ENCODE measurements at regions not wholly inside any gene's neighbourhood (a gene's known extent, or its start where the extent isn't known, plus 50 kb on each side); places are given as distances from the start of the nearest gene placed in this dataset.

DNA sequence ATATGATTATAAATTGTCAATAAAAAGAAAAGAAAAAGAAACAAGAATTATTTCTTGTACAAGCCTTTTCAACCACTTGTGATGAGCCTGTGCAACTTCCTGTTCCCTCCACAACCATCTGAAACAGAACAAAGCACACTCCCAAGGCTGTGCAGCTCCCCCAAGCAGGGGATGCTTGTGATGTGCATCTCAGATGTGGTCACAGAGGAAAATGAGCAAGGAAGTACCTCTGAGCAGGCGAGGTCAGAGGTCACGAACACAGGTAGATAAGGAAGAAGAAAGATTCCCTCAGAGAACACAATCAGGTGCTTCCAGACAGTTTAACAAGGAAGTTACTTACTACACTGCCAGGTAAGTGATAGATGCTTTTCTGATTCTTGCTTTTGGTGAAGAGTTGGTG is 274.8 kb upstream of the SLC39A10 start:
- peak; percentile 34 for DNase-seq (ENCODE audit: insufficient read length, low spot score, missing footprints)
- no peaks in the 10 kb centered on the region for H3K9me3 ChIP-seq (ENCODE audit: low read depth, low read length)
- no peaks in the 10 kb centered on the region for H3K36me3 ChIP-seq (ENCODE audit: insufficient read depth, low read length)
- no peak overlapping the region for H3K27ac ChIP-seq (ENCODE audit: low read depth, low read length)
- no peak overlapping the region for H3K4me3 ChIP-seq (ENCODE audit: insufficient read depth, low read length)
- no peak overlapping the region for H2AFZ ChIP-seq (ENCODE audit: low read length)
- H4K20me1 ChIP-seq (ENCODE audit: insufficient read depth, low read length), result no peaks in the 10 kb centered on the region
- no peaks in the 10 kb centered on the region for H3K27me3 ChIP-seq (ENCODE audit: insufficient read depth, low read length)
- H3K4me2 ChIP-seq (ENCODE audit: insufficient read depth, low read length), result no peak overlapping the region
- H3K4me1 ChIP-seq (ENCODE audit: insufficient read depth, low read length), result no peaks in the 10 kb centered on the region
- no peaks in the 10 kb centered on the region for H3K79me2 ChIP-seq (ENCODE audit: insufficient read depth, low read length)
- TF ChIP-seq, protein P1, sequence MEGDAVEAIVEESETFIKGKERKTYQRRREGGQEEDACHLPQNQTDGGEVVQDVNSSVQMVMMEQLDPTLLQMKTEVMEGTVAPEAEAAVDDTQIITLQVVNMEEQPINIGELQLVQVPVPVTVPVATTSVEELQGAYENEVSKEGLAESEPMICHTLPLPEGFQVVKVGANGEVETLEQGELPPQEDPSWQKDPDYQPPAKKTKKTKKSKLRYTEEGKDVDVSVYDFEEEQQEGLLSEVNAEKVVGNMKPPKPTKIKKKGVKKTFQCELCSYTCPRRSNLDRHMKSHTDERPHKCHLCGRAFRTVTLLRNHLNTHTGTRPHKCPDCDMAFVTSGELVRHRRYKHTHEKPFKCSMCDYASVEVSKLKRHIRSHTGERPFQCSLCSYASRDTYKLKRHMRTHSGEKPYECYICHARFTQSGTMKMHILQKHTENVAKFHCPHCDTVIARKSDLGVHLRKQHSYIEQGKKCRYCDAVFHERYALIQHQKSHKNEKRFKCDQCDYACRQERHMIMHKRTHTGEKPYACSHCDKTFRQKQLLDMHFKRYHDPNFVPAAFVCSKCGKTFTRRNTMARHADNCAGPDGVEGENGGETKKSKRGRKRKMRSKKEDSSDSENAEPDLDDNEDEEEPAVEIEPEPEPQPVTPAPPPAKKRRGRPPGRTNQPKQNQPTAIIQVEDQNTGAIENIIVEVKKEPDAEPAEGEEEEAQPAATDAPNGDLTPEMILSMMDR (IDR thresholded peaks at IDR 0.05; ENCODE audit: extremely low read depth, low read depth, low read length), result no peak

DNA sequence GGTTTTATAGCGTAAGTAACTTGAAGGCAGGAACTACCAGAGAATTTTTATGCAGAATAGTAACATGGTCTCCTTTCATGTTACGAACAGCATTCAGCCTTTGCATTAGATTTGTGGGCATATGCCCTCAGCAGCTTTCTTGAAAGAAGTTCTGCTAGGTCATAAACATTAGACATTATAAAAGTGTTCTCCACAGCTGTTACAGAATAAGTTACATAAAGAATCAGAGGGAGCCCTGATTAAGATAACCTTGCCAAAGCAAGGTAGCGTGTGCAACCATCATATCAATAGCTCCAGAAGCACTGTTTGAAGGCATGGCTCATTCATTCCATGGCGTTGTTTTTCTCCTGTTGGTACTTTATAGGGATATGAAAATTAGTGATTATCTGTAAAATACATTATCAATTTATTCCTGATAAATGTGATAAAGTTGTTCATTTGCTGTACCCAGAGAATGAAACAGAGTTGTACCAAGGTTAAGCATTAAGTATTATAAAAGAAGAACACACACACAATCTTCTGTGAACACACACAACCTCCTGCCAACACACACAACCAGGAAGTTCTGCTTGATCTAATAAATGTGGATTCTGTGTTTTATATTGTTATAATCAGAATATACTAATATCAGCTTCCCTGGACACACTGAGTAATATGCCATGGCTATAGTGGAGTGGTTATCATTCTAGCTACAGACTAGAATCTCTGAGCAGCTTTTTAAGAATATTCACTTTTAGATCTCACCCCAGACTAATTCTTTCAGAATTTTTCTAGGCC is 286.7 kb upstream of the SLC39A10 start:
- no peak for DNase-seq (ENCODE audit: insufficient read length, low spot score, missing footprints)

DNA sequence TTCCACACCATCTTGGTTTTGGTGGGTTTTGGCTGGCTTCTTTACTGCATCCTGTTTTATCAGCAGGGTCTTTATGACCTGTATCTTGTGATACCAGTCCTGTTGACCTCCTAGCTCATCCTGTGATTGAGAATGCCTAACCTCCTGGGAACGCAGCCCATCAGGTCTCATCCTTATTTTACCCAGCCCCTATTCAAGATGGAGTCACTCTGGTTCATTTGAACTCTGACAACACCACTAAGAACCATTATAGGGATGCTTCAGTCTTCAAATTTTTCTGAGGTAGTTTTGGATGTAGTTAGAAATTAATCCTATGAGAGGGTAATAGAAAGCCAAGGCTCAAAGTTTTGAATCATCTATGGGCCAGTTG is 287.8 kb upstream of the SLC39A10 start:
- Histone ChIP-seq H3K4me1 (ENCODE audit: insufficient read depth, low read length) (peaks cover 4% of the 10 kb centered on the region), H3K9me3 (ENCODE audit: low read depth, low read length) (peaks cover 6% of the 10 kb centered on the region), H3K4me2 (ENCODE audit: insufficient read depth, low read length) (peak overlapping the region; percentile 54), H2AFZ (ENCODE audit: low read length) (peak overlapping the region; percentile 67), H3K4me3 (ENCODE audit: insufficient read depth, low read length) (no peak overlapping the region), H3K27ac (ENCODE audit: low read depth, low read length) (no peak overlapping the region), H3K36me3 (ENCODE audit: insufficient read depth, low read length) (no peaks in the 10 kb centered on the region), H3K27me3 (ENCODE audit: insufficient read depth, low read length) (no peaks in the 10 kb centered on the region), H4K20me1 (ENCODE audit: insufficient read depth, low read length) (no peaks in the 10 kb centered on the region), H3K79me2 (ENCODE audit: insufficient read depth, low read length) (no peaks in the 10 kb centered on the region)
- TF ChIP-seq, protein P1 (IDR thresholded peaks at IDR 0.05; ENCODE audit: extremely low read depth, low read depth, low read length), result no peak
- no peak for DNase-seq (ENCODE audit: insufficient read length, low spot score, missing footprints)

More for the DNA sequence above, 286.7 kb upstream of the SLC39A10 start:
- TF ChIP-seq, protein P1 (IDR thresholded peaks at IDR 0.05; ENCODE audit: extremely low read depth, low read depth, low read length), result no peak
- Histone ChIP-seq H4K20me1 (ENCODE audit: insufficient read depth, low read length) (no peaks in the 10 kb centered on the region), H3K36me3 (ENCODE audit: insufficient read depth, low read length) (no peaks in the 10 kb centered on the region), H2AFZ (ENCODE audit: low read length) (peak overlapping the region; percentile 22), H3K27me3 (ENCODE audit: insufficient read depth, low read length) (no peaks in the 10 kb centered on the region), H3K4me1 (ENCODE audit: insufficient read depth, low read length) (no peaks in the 10 kb centered on the region), H3K9me3 (ENCODE audit: low read depth, low read length) (peaks cover 1% of the 10 kb centered on the region), H3K27ac (ENCODE audit: low read depth, low read length) (no peak overlapping the region), H3K4me3 (ENCODE audit: insufficient read depth, low read length) (no peak overlapping the region), H3K4me2 (ENCODE audit: insufficient read depth, low read length) (no peak overlapping the region), H3K79me2 (ENCODE audit: insufficient read depth, low read length) (no peaks in the 10 kb centered on the region)

DNA sequence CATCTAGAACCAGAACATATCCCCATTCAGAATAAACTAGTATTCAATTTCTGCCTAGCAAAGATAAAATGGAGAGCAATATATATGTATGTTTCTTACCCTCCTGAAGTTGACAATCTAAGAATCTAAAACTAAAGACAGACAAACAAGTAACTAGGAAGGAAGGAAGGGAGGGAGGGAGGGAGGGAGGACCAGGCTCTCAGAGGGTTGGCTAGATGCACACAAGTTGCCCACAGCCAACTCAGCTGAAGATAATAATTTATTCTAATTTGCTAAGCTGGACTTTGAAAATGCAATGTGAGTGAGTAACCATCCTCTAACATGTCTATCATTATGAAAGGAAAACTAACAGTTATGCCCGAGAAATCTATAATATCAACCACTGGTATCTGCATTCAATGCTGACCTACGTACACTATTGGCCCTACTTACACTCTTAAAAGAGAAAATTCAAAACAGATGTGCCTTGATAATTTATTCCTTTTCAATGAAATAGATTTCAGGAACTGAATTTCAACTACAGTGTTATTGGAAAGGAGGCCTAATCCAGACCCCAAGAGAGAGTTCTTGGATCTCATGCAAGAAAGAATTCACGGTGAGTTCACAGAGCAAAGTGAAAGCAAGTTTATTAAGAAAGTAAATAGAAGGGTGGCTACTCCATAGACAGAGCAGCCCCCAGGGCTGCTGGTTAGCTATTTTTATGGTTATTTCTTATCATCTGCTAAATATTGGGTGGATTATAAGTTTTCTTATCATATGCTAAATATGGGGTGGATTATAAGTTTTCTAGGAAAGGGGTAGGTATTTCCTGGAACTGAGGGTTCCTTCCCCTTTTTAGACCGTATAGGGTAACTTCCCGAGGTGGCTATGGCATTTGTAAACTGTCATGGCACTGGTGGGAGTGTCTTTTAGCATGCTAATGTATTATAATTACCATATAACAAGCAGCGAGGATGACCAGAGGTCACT is 288.5 kb upstream of the SLC39A10 start:
- Histone ChIP-seq H4K20me1 (ENCODE audit: insufficient read depth, low read length) (no peaks in the 10 kb centered on the region), H3K27ac (ENCODE audit: low read depth, low read length) (peak overlapping the region; percentile 17), H3K36me3 (ENCODE audit: insufficient read depth, low read length) (no peaks in the 10 kb centered on the region), H3K79me2 (ENCODE audit: insufficient read depth, low read length) (no peaks in the 10 kb centered on the region), H2AFZ (ENCODE audit: low read length) (peak overlapping the region; percentile 67), H3K4me1 (ENCODE audit: insufficient read depth, low read length) (peaks cover 5% of the 10 kb centered on the region), H3K9me3 (ENCODE audit: low read depth, low read length) (peaks cover 6% of the 10 kb centered on the region), H3K4me2 (ENCODE audit: insufficient read depth, low read length) (peak overlapping the region; percentile 54), H3K27me3 (ENCODE audit: insufficient read depth, low read length) (no peaks in the 10 kb centered on the region), H3K4me3 (ENCODE audit: insufficient read depth, low read length) (peak overlapping the region; percentile 11)
- DNase-seq (ENCODE audit: insufficient read length, low spot score, missing footprints), result peak; percentile 70
- TF ChIP-seq, protein P1 (IDR thresholded peaks at IDR 0.05; ENCODE audit: extremely low read depth, low read depth, low read length), result no peak

Data from osteoblast (primary cell).